Pancreas (tissue), 10 donors: ENCODE measurements at regions not wholly inside any gene's neighbourhood (a gene's known extent, or its start where the extent isn't known, plus 50 kb on each side); places are given as distances from the start of the nearest gene placed in this dataset.

Experiments
- ATAC-seq, 4 donors: fragments of 200-7000 bp; cut with Tn5 transposase; one replicate each; pipeline versions ENCODE4 v1.8.0 to v1.9.1; 2020; ENCODE audit warnings: mild to moderate bottlenecking in 4 of 4, moderate library complexity in 4 of 4
- DNase-seq, 6 donors: peaks; one replicate each; pipeline ENCODE4 v3.0.0-alpha.2; 2020
- FAIRE-seq: peaks from 2 replicates; lab custom pipeline; 2012; peaks lifted over from hg19 to GRCh38; lab: Jason Lieb, UNC
- H3K27ac ChIP-seq, 4 donors: fragments of 200-600 bp; sonication (generic); 1 replicate in 3 of 4; 2 replicates in 1 of 4; pipeline versions ENCODE4 v1.5.0 to v1.8.0; 2020
- H3K27me3 ChIP-seq, 4 donors: fragments of 200-600 bp; one replicate each; pipeline ENCODE4 v1.8.0; 2021
- H3K36me3 ChIP-seq, 3 donors: fragments of 200-600 bp; sonication (generic) in 1 of 3; one replicate each; pipeline versions ENCODE4 v1.5.0 to v1.8.0; 2020 to 2021
- H3K4me1 ChIP-seq, 3 donors: fragments of 200-600 bp; one replicate each; pipeline ENCODE4 v1.8.0; 2021
- H3K4me3 ChIP-seq, 4 donors: fragments of 200-600 bp; sonication (generic) in 2 of 4; one replicate each; pipeline versions ENCODE4 v1.5.0 to v1.8.0; 2020 to 2021
- H3K9me3 ChIP-seq, 4 donors: fragments of 200-600 bp; one replicate each; pipeline ENCODE4 v1.8.0; 2021
- CTCF ChIP-seq, 4 donors: fragments of 200-600 bp; sonication (generic) in 3 of 4; IDR thresholded peaks; one replicate each; pipeline versions ENCODE4 v1.5.0 to v1.8.0; 2021; ENCODE audit warnings: antibody characterized with exemption in 4 of 4
- WGBS, 2 donors: extraction: QIAGEN DNeasy Blood & Tissue Kit; methylation state at CpG; one replicate each; pipeline ENCODE4 v1.1.7; 2013; 5-methylcytosine and 5-hydroxymethylcytosine counted together
- intact Hi-C, 3 donors: fragments of 100-400 bp; cut with DNase I; formaldehyde crosslinking; loops; one replicate each; pipeline versions ENCODE4 v1.11.1 to v1.14.2; 2022
- donor health status: healthy with polysubstance abuse.
- donor health status: DM: no; HTN: no; CAD: no; lungs with moderate emphysema.
- donor health status: DM: no; HTN: no; CAD: no.
- donor health status: control.
- donor health status: control.
- donor health status: Bipolar disorder and iron deficiency.
- donor health status: DM: yes; HTN: yes; CAD: no.
- donor health status: DM: no; HTN: no; CAD: no.
- donor health status: DM: no; HTN: no; CAD: no.
- donor health status: DM: yes; HTN: yes; CAD: no.

- TF ChIP-seq CTCF (IDR thresholded peaks at IDR 0.05), result no peak
- no peak for ATAC-seq
- 42 to 49% methylated on average over 1 of the region's 1 CpG for WGBS, 2 donors
- H3K4me3 ChIP-seq, result no peak overlapping the region
- no peak for DNase-seq
- intact Hi-C loops, result no loop called here
- no peaks in the 10 kb centered on the region for H3K27me3 ChIP-seq
- H3K4me1 ChIP-seq, result no peaks in the 10 kb centered on the region
- no peaks in the 10 kb centered on the region for H3K36me3 ChIP-seq
- no peak for FAIRE-seq
- H3K9me3 ChIP-seq, result no peaks in the 10 kb centered on the region
- no peak overlapping the region for H3K27ac ChIP-seq
Measured at GRCh38 chr4:178554352-178554751, 1112.1 kb upstream of the AGA start.

- DNase-seq (no peak), ATAC-seq (peak in 3 of 4 donors; percentile 32 to 57 (median 40)), FAIRE-seq (no peak)
Measured at GRCh38 chr4:178556796-178557195, 1114.6 kb upstream of the AGA start.

GRCh38 chr4:178577933-178578332 lies 1135.7 kb upstream of the AGA start:
- ATAC-seq (no peak), DNase-seq (no peak), FAIRE-seq (no peak)
- Histone ChIP-seq H3K9me3 (no peaks in the 10 kb centered on the region), H3K4me3 (no peak overlapping the region), H3K27me3 (no peaks in the 10 kb centered on the region), H3K36me3 (no peaks in the 10 kb centered on the region), H3K27ac (no peak overlapping the region), H3K4me1 (no peaks in the 10 kb centered on the region)
- WGBS, 2 donors, result 75 to 79% methylated on average over 7 of the region's 7 CpGs
- intact Hi-C loops, result no loop called here
- TF ChIP-seq CTCF (IDR thresholded peaks at IDR 0.05), result no peak

More at GRCh38 chr4:178556796-178557195, 1114.6 kb upstream of the AGA start:
- Histone ChIP-seq H3K27me3 (no peaks in the 10 kb centered on the region), H3K36me3 (no peaks in the 10 kb centered on the region), H3K4me1 (no peaks in the 10 kb centered on the region), H3K9me3 (no peaks in the 10 kb centered on the region), H3K27ac (no peak overlapping the region), H3K4me3 (no peak overlapping the region)
- 10 to 14% methylated on average over 2 of the region's 2 CpGs for WGBS, 2 donors
- no peak for TF ChIP-seq CTCF (IDR thresholded peaks at IDR 0.05)
- intact Hi-C loops, result no loop called here

GRCh38 chr4:178595500-178596138 lies 1153.4 kb upstream of the AGA start:
- Histone ChIP-seq H3K4me1 (no peaks in the 10 kb centered on the region), H3K4me3 (no peak overlapping the region), H3K9me3 (no peaks in the 10 kb centered on the region), H3K27ac (no peak overlapping the region), H3K36me3 (no peaks in the 10 kb centered on the region), H3K27me3 (no peaks in the 10 kb centered on the region)
- ATAC-seq (no peak), FAIRE-seq (no peak), DNase-seq (no peak)
- 57 to 64% methylated on average over 6 of the region's 6 CpGs for WGBS, 2 donors
- no peak for TF ChIP-seq CTCF (IDR thresholded peaks at IDR 0.05)
- intact Hi-C loops, result no loop called here

- no peak overlapping the region for H3K4me3 ChIP-seq
- TF ChIP-seq CTCF (IDR thresholded peaks at IDR 0.05), result no peak
- no peaks in the 10 kb centered on the region for H3K27me3 ChIP-seq
- H3K36me3 ChIP-seq, result no peaks in the 10 kb centered on the region
- no peak overlapping the region for H3K27ac ChIP-seq
- no peaks in the 10 kb centered on the region for H3K9me3 ChIP-seq
- intact Hi-C loops, result no loop called here
- DNase-seq, result no peak
- ATAC-seq, result no peak
- 36 to 67% methylated on average over 1 of the region's 1 CpG for WGBS, 2 donors
- FAIRE-seq, result no peak
- H3K4me1 ChIP-seq, result no peaks in the 10 kb centered on the region
Measured at GRCh38 chr4:178598672-178599071, 1156.4 kb upstream of the AGA start.
